ENCODE measurements at regions not wholly inside any gene's neighbourhood (a gene's known extent, or its start where the extent isn't known, plus 50 kb on each side); places are given as distances from the start of the nearest gene placed in this dataset.

- TF ChIP-seq POLR2A (IDR thresholded peaks at IDR 0.05) (no peak), CTCF (IDR thresholded peaks at IDR 0.05) (no peak)
Measured at GRCh38 chr6:93827728-93828127, 408.4 kb upstream of the EPHA7 start.

Measured in thyroid gland (tissue), 4 donors.